SK-N-SH treated with all-trans-retinoic acid at 6 μM for 48 hours (cell line): ENCODE measurements at regions not wholly inside any gene's neighbourhood (a gene's known extent, or its start where the extent isn't known, plus 50 kb on each side); places are given as distances from the start of the nearest gene placed in this dataset.

Experiments used
- ARNTL ChIP-seq: fragments of 450-650 bp; formaldehyde crosslinking; IDR thresholded peaks from 2 replicates; pipeline ENCODE4 v1.5.0; 2020; ENCODE audit warnings: low read depth, mild to moderate bottlenecking, moderate library complexity, borderline replicate concordance
- CSDC2 ChIP-seq: fragments of 250-450 bp; sonication (Bioruptor Pico); IDR thresholded peaks from 2 replicates; pipeline ENCODE4 v1.5.0; 2020; ENCODE audit warnings: mild to moderate bottlenecking, moderate library complexity
- ISL1 ChIP-seq: fragments of 250-450 bp; sonication (Bioruptor Pico); IDR thresholded peaks from 2 replicates; pipeline ENCODE4 v2.1.2; 2022; ENCODE audit warnings: mild to moderate bottlenecking, moderate library complexity
- PPARA ChIP-seq: fragments of 250-450 bp; sonication (Bioruptor Pico); IDR thresholded peaks from 2 replicates; pipeline ENCODE4 v1.5.0; 2020; ENCODE audit warnings: mild to moderate bottlenecking, borderline replicate concordance
- ZFP30 ChIP-seq: fragments of 450-650 bp; formaldehyde crosslinking; IDR thresholded peaks from 2 replicates; pipeline ENCODE4 v1.5.0; 2022; ENCODE audit warnings: mild to moderate bottlenecking, moderate library complexity
- ZNF8 ChIP-seq: fragments of 450-650 bp; formaldehyde crosslinking; IDR thresholded peaks from 2 replicates; pipeline ENCODE4 v1.5.0; 2020; ENCODE audit warnings: mild to moderate bottlenecking, moderate library complexity
- TF ChIP-seq, protein P1 (sequence below): fragments of 250-450 bp; sonication (Bioruptor Pico); IDR thresholded peaks from 2 replicates; pipeline ENCODE4 v1.5.1; 2021; ENCODE audit warnings: mild to moderate bottlenecking, moderate library complexity
- TF ChIP-seq, protein P2 (sequence below): fragments of 250-450 bp; sonication (Bioruptor Pico); IDR thresholded peaks from 2 replicates; pipeline ENCODE4 v1.5.0; 2020; ENCODE audit warnings: mild to moderate bottlenecking, moderate library complexity

DNA sequence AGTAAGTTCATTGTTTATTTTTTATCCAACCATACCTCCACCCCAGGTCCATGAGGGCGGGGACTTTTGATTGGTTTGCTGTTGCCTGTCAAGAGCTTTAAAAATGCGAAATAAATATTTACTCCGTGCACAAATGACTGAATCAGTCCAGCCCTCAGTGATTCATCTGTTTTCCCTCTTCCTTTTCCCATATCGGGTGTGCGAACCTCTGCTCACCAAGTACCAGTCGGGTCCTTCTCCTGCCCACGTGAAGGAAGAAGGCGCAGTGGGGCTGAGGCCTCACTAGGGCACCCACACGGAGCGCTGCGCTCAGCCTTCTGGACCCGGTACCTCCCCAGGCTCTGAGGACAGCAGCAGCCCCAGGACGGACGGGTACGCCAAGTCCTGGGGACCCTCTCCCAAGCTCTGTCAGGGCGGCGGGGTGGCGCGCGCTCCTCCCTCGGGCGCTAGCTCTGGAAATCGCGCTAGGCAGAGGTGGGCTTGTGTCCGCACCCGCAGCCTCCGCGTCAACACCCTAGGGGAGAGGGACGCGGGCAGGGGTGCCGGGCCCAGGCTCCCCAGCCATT lies 70.5 kb upstream of the EPHB3 start:
- TF ChIP-seq ARNTL (CRISPR knock-in tag) (no peak), ISL1 (CRISPR knock-in tag) (no peak), ZFP30 (CRISPR knock-in tag) (no peak), ZNF8 (no peak), PPARA (CRISPR knock-in tag) (no peak), CSDC2 (no peak)
- TF ChIP-seq, protein P1, sequence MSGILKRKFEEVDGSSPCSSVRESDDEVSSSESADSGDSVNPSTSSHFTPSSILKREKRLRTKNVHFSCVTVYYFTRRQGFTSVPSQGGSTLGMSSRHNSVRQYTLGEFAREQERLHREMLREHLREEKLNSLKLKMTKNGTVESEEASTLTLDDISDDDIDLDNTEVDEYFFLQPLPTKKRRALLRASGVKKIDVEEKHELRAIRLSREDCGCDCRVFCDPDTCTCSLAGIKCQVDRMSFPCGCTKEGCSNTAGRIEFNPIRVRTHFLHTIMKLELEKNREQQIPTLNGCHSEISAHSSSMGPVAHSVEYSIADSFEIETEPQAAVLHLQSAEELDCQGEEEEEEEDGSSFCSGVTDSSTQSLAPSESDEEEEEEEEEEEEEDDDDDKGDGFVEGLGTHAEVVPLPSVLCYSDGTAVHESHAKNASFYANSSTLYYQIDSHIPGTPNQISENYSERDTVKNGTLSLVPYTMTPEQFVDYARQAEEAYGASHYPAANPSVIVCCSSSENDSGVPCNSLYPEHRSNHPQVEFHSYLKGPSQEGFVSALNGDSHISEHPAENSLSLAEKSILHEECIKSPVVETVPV (CRISPR knock-in tag) = no peak
- TF ChIP-seq, protein P2, sequence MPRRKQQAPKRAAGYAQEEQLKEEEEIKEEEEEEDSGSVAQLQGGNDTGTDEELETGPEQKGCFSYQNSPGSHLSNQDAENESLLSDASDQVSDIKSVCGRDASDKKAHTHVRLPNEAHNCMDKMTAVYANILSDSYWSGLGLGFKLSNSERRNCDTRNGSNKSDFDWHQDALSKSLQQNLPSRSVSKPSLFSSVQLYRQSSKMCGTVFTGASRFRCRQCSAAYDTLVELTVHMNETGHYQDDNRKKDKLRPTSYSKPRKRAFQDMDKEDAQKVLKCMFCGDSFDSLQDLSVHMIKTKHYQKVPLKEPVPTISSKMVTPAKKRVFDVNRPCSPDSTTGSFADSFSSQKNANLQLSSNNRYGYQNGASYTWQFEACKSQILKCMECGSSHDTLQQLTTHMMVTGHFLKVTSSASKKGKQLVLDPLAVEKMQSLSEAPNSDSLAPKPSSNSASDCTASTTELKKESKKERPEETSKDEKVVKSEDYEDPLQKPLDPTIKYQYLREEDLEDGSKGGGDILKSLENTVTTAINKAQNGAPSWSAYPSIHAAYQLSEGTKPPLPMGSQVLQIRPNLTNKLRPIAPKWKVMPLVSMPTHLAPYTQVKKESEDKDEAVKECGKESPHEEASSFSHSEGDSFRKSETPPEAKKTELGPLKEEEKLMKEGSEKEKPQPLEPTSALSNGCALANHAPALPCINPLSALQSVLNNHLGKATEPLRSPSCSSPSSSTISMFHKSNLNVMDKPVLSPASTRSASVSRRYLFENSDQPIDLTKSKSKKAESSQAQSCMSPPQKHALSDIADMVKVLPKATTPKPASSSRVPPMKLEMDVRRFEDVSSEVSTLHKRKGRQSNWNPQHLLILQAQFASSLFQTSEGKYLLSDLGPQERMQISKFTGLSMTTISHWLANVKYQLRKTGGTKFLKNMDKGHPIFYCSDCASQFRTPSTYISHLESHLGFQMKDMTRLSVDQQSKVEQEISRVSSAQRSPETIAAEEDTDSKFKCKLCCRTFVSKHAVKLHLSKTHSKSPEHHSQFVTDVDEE (CRISPR knock-in tag) = no peak
